T-helper 17 cell (primary cell): ENCODE measurements at regions not wholly inside any gene's neighbourhood (a gene's known extent, or its start where the extent isn't known, plus 50 kb on each side); places are given as distances from the start of the nearest gene placed in this dataset.
A peak's percentile ranks its signal among the peaks of the same experiment; 100 is the strongest.
"Not testable (repeated sequence)": the region's sequence is repeated elsewhere in the genome, so short reads cannot be mapped to it uniquely, and the experiment has no call there.

Experiments
- ATAC-seq: fragments of 150-1000 bp; cut with Tn5 transposase; 2 replicates; pipeline ENCODE4 v1.10.0; 2021; ENCODE audit warnings: mild to moderate bottlenecking, moderate library complexity
- DNase-seq, 3 donors: peaks; one replicate each; pipeline versions ENCODE4 v3.0.0 to v3.0.0-alpha.2; 2020 to 2021
- H3K9me3 ChIP-seq: one replicate; pipeline ENCODE4 v1.7.0; 2013; ENCODE audit warnings: low read length, mild to moderate bottlenecking; ENCODE audit not compliant: control insufficient read depth, poor library complexity, severe bottlenecking
- H3K27ac Mint-ChIP-seq: one replicate; pipeline ENCODE4 v1.8.0; 2022; ENCODE audit warnings: mild to moderate bottlenecking, moderate library complexity, mixed read lengths
- H3K27me3 Mint-ChIP-seq: one replicate; pipeline ENCODE4 v1.8.0; 2022; ENCODE audit warnings: mixed read lengths
- H3K36me3 Mint-ChIP-seq: one replicate; pipeline ENCODE4 v1.8.0; 2022; ENCODE audit warnings: low read depth, mixed read lengths
- H3K4me1 Mint-ChIP-seq: one replicate; pipeline ENCODE4 v1.8.0; 2022; ENCODE audit warnings: mild to moderate bottlenecking, mixed read lengths
- H3K4me3 Mint-ChIP-seq: one replicate; pipeline ENCODE4 v1.8.0; 2022; ENCODE audit warnings: mild to moderate bottlenecking, moderate library complexity, mixed read lengths

GRCh38 chr9:40992472-40992821 is 136.0 kb downstream of the FOXD4L6 start:
- not testable (repeated sequence) for H3K4me3 Mint-ChIP-seq, H3K36me3 Mint-ChIP-seq, H3K27me3 Mint-ChIP-seq, ATAC-seq, H3K9me3 ChIP-seq, H3K27ac Mint-ChIP-seq
- DNase-seq = peak in 1 of 3 donors; percentile 34
- peaks cover 22% of the 10 kb centered on the region for H3K4me1 Mint-ChIP-seq

- not testable (repeated sequence) for H3K9me3 ChIP-seq, H3K27ac Mint-ChIP-seq, H3K4me3 Mint-ChIP-seq, H3K27me3 Mint-ChIP-seq, H3K36me3 Mint-ChIP-seq
- peak; percentile 99 for DNase-seq
- peak; percentile 98 for ATAC-seq
- H3K4me1 Mint-ChIP-seq = peaks cover 17% of the 10 kb centered on the region
Measured at GRCh38 chr9:40991741-40992471, 136.6 kb downstream of the FOXD4L6 start.

GRCh38 chr9:40991100-40991740 is 137.3 kb downstream of the FOXD4L6 start:
- not testable (repeated sequence) for H3K27ac Mint-ChIP-seq, H3K36me3 Mint-ChIP-seq, H3K4me3 Mint-ChIP-seq, DNase-seq, ATAC-seq, H3K27me3 Mint-ChIP-seq, H3K9me3 ChIP-seq
- peaks cover 12% of the 10 kb centered on the region for H3K4me1 Mint-ChIP-seq

- not testable (repeated sequence) for H3K36me3 Mint-ChIP-seq, DNase-seq, H3K9me3 ChIP-seq, H3K27ac Mint-ChIP-seq, ATAC-seq, H3K4me3 Mint-ChIP-seq, H3K27me3 Mint-ChIP-seq, H3K4me1 Mint-ChIP-seq
Measured at GRCh38 chr9:40986332-40986731, 142.1 kb downstream of the FOXD4L6 start.

GRCh38 chr9:40975351-40975750 is 153.1 kb downstream of the FOXD4L6 start:
- H3K27me3 Mint-ChIP-seq, H3K27ac Mint-ChIP-seq, H3K36me3 Mint-ChIP-seq, ATAC-seq, DNase-seq, H3K9me3 ChIP-seq, H3K4me1 Mint-ChIP-seq, H3K4me3 Mint-ChIP-seq: not testable (repeated sequence)

- not testable (repeated sequence) for H3K9me3 ChIP-seq, H3K36me3 Mint-ChIP-seq, H3K27ac Mint-ChIP-seq, H3K27me3 Mint-ChIP-seq, DNase-seq, ATAC-seq, H3K4me1 Mint-ChIP-seq, H3K4me3 Mint-ChIP-seq
Measured at GRCh38 chr9:40974912-40975311, 153.6 kb downstream of the FOXD4L6 start.

- ATAC-seq, H3K27ac Mint-ChIP-seq, H3K27me3 Mint-ChIP-seq, H3K9me3 ChIP-seq, H3K4me1 Mint-ChIP-seq, H3K36me3 Mint-ChIP-seq, H3K4me3 Mint-ChIP-seq, DNase-seq: not testable (repeated sequence)
Measured at GRCh38 chr9:40971773-40972172, 156.7 kb downstream of the FOXD4L6 start.

GRCh38 chr9:40970340-40970739 is 158.1 kb downstream of the FOXD4L6 start:
- H3K27me3 Mint-ChIP-seq, DNase-seq, H3K4me1 Mint-ChIP-seq, H3K4me3 Mint-ChIP-seq, H3K9me3 ChIP-seq, ATAC-seq, H3K36me3 Mint-ChIP-seq, H3K27ac Mint-ChIP-seq: not testable (repeated sequence)

GRCh38 chr9:40962461-40962860 is 166.0 kb downstream of the FOXD4L6 start:
- not testable (repeated sequence) for H3K27me3 Mint-ChIP-seq, H3K4me3 Mint-ChIP-seq, H3K4me1 Mint-ChIP-seq, ATAC-seq, H3K27ac Mint-ChIP-seq, DNase-seq, H3K9me3 ChIP-seq, H3K36me3 Mint-ChIP-seq

GRCh38 chr9:40951876-40952494 is 176.5 kb downstream of the FOXD4L6 start:
- not testable (repeated sequence) for ATAC-seq, H3K4me3 Mint-ChIP-seq, H3K4me1 Mint-ChIP-seq, H3K27me3 Mint-ChIP-seq, H3K9me3 ChIP-seq, DNase-seq, H3K36me3 Mint-ChIP-seq, H3K27ac Mint-ChIP-seq

- ATAC-seq, DNase-seq, H3K9me3 ChIP-seq, H3K36me3 Mint-ChIP-seq, H3K27me3 Mint-ChIP-seq, H3K4me3 Mint-ChIP-seq, H3K4me1 Mint-ChIP-seq, H3K27ac Mint-ChIP-seq: not testable (repeated sequence)
Measured at GRCh38 chr9:40946228-40946627, 182.3 kb downstream of the FOXD4L6 start.

- H3K4me3 Mint-ChIP-seq, H3K36me3 Mint-ChIP-seq, DNase-seq, ATAC-seq, H3K27ac Mint-ChIP-seq, H3K27me3 Mint-ChIP-seq, H3K4me1 Mint-ChIP-seq, H3K9me3 ChIP-seq: not testable (repeated sequence)
Measured at GRCh38 chr9:40942730-40943129, 185.8 kb downstream of the FOXD4L6 start.

GRCh38 chr9:40939888-40940209 is 188.6 kb downstream of the FOXD4L6 start:
- not testable (repeated sequence) for H3K4me1 Mint-ChIP-seq, H3K36me3 Mint-ChIP-seq, H3K4me3 Mint-ChIP-seq, H3K27me3 Mint-ChIP-seq, H3K9me3 ChIP-seq, ATAC-seq, DNase-seq, H3K27ac Mint-ChIP-seq
